HUES64 (cell line): ENCODE measurements at regions not wholly inside any gene's neighbourhood (a gene's known extent, or its start where the extent isn't known, plus 50 kb on each side); places are given as distances from the start of the nearest gene placed in this dataset.

Experiments used
- H3K27ac ChIP-seq: 2 replicates; pipeline ENCODE4 v1.7.0; 2013; ENCODE audit warnings: low read depth, low read length, inconsistent platforms
- H3K27me3 ChIP-seq: 2 replicates; pipeline ENCODE4 v1.6.1; 2013; ENCODE audit warnings: mild to moderate bottlenecking, low read length; ENCODE audit not compliant: insufficient read depth
- H3K36me3 ChIP-seq: 2 replicates; pipeline ENCODE4 v1.6.1; 2013; ENCODE audit warnings: mild to moderate bottlenecking, low read length; ENCODE audit not compliant: insufficient read depth
- H3K4me1 ChIP-seq: 2 replicates; pipeline ENCODE4 v1.6.1; 2013; ENCODE audit warnings: mild to moderate bottlenecking, low read length, moderate library complexity; ENCODE audit not compliant: insufficient read depth
- H3K4me3 ChIP-seq: 2 replicates; pipeline ENCODE4 v1.5.1; 2013; ENCODE audit warnings: mild to moderate bottlenecking, low read length, moderate library complexity
- H3K9ac ChIP-seq: 2 replicates; pipeline ENCODE4 v1.6.1; 2013; ENCODE audit warnings: mild to moderate bottlenecking, low read depth, low read length
- H3K9me3 ChIP-seq: 2 replicates; pipeline ENCODE4 v1.6.1; 2013; ENCODE audit warnings: low read depth, low read length; ENCODE audit not compliant: insufficient read depth
- WGBS: fragments of 150-250, 120-280 bp; methylation state at CpG from one replicate; pipeline ENCODE4 v1.1.7; 2013; ENCODE audit warnings: missing lambda C conversion rate; 5-methylcytosine and 5-hydroxymethylcytosine counted together

- Histone ChIP-seq H3K27me3 (no peaks in the 10 kb centered on the region), H3K4me3 (no peak overlapping the region), H3K27ac (no peak overlapping the region), H3K9ac (no peak overlapping the region), H3K36me3 (no peaks in the 10 kb centered on the region), H3K4me1 (peaks cover 19% of the 10 kb centered on the region; the same call in 1 of the 2 replicates), H3K9me3 (peaks cover 13% of the 10 kb centered on the region; the same call in 1 of the 2 replicates)
These were observed 1370.3 kb upstream of the CDH9 start for GRCh38 chr5:28408651-28409050.

GRCh38 chr5:28408186-28408585, 1369.8 kb upstream of the CDH9 start:
- H3K9me3 ChIP-seq = peaks cover 13% of the 10 kb centered on the region; the same call in 1 of the 2 replicates
- peaks cover 24% of the 10 kb centered on the region; the same call in 1 of the 2 replicates for H3K4me1 ChIP-seq
- 96% methylated on average over 3 of the region's 3 CpGs for WGBS

DNA sequence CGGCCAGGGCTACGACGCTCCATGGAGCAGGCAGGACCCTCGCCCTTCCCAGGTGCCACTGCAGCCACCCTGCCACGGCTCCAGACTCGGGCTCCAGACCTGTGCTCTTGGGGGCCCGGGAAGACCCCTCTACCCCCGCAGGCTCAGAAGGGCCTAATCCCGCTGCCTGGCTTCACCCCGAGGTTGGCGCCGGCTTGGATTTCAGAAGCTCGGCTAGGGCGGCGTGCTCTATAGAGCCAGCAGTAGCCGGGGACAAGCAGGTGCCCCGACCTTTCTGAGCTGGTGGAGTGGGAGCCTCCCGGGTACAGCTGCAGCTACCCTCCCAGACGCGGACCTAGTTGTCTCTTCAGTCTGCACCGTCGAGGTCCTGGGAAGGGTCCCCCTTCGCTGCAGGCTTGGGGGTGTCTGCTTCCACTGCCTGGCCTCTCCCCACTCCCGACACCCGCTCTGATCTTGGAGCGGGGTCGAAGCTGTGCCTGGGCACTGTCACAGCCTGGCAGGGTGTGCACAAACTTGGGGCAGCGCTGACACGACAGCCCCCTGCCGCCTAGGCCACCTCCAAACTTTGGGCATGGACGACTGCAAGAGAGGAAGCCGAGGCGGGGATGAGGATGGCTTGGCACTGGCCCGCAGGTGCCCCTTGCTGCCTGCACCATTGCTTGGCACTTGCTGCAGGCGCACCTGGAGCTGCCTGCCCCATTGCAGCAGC, 1366.1 kb upstream of the CDH9 start:
- 96% methylated on average over 35 of the region's 35 CpGs for WGBS
- Histone ChIP-seq H3K9me3 (peaks cover 7% of the 10 kb centered on the region; the same call in 1 of the 2 replicates), H3K4me1 (peaks cover 36% of the 10 kb centered on the region; the same call in 1 of the 2 replicates), H3K27me3 (no peaks in the 10 kb centered on the region), H3K9ac (no peak overlapping the region), H3K36me3 (no peaks in the 10 kb centered on the region), H3K4me3 (no peak overlapping the region), H3K27ac (no peak overlapping the region)

More at GRCh38 chr5:28408186-28408585, 1369.8 kb upstream of the CDH9 start:
- Histone ChIP-seq H3K9ac (no peak overlapping the region), H3K27me3 (no peaks in the 10 kb centered on the region), H3K27ac (no peak overlapping the region), H3K4me3 (no peak overlapping the region), H3K36me3 (no peaks in the 10 kb centered on the region)

- H3K9ac ChIP-seq = no peak overlapping the region
- H3K4me1 ChIP-seq = peaks cover 36% of the 10 kb centered on the region; the same call in 1 of the 2 replicates
- H3K27ac ChIP-seq = no peak overlapping the region
- H3K27me3 ChIP-seq = no peaks in the 10 kb centered on the region
- WGBS = 84% methylated on average over 5 of the region's 5 CpGs
- no peak overlapping the region for H3K4me3 ChIP-seq
- peaks cover 5% of the 10 kb centered on the region; the same call in 1 of the 2 replicates for H3K9me3 ChIP-seq
- no peaks in the 10 kb centered on the region for H3K36me3 ChIP-seq
These were observed 1365.5 kb upstream of the CDH9 start for GRCh38 chr5:28403846-28404245.

GRCh38 chr5:28402590-28403301, 1364.4 kb upstream of the CDH9 start:
- Histone ChIP-seq H3K9me3 (no peaks in the 10 kb centered on the region), H3K4me1 (peaks cover 44% of the 10 kb centered on the region; the same call in 1 of the 2 replicates), H3K4me3 (no peak overlapping the region), H3K36me3 (no peaks in the 10 kb centered on the region), H3K9ac (no peak overlapping the region), H3K27ac (no peak overlapping the region), H3K27me3 (no peaks in the 10 kb centered on the region)
- 88% methylated on average over 3 of the region's 3 CpGs for WGBS

GRCh38 chr5:28400076-28400475, 1361.7 kb upstream of the CDH9 start:
- H3K27me3 ChIP-seq = no peaks in the 10 kb centered on the region
- no peak overlapping the region for H3K4me3 ChIP-seq
- H3K9ac ChIP-seq = no peak overlapping the region
- WGBS = 95% methylated on average over 2 of the region's 2 CpGs
- no peak overlapping the region for H3K27ac ChIP-seq
- H3K9me3 ChIP-seq = no peaks in the 10 kb centered on the region
- H3K36me3 ChIP-seq = no peaks in the 10 kb centered on the region
- H3K4me1 ChIP-seq = peaks cover 37% of the 10 kb centered on the region

DNA sequence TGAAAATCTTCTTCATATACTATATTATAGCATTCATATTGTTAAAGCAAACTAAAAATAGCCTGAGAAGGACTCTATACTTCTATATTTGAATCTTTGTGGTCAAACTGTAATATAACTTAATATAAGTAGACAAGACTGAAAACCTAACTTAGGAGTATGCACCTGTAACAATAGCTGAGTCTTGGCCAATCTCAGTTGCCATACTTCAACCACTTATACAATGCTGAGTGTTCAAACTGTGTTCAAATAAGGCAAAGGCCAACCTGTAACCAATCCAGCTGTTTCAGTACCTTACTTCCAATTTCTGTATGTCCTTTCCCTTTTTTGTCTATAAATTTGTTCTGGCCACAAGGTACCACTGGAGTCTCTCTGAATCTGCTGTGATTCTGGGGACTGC, 1360.8 kb upstream of the CDH9 start:
- no peaks in the 10 kb centered on the region for H3K36me3 ChIP-seq
- H3K4me3 ChIP-seq = no peak overlapping the region
- H3K4me1 ChIP-seq = peaks cover 39% of the 10 kb centered on the region
- no peaks in the 10 kb centered on the region for H3K9me3 ChIP-seq
- H3K27me3 ChIP-seq = no peaks in the 10 kb centered on the region
- no peak overlapping the region for H3K9ac ChIP-seq
- H3K27ac ChIP-seq = no peak overlapping the region

DNA sequence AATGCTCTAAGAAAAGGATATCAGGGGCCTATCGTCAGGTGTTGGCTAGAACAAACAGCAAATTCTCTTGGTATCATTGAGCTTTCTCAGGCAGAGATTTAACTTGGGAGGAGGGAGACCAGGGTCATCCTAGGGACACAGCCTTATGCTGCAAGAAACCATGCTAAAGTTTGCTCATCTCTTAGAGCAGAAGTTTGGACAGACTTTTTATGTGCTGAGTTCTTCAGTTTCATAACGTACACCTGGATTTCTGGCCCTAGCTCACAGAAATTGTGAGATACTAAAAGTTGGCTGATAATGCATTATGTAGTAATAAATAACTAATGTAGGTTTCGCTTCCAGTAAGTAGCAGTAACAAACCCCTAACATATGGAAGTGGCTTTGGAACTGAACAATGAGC, 1359.8 kb upstream of the CDH9 start:
- peak overlapping the region; percentile 65; the same call in 1 of the 2 replicates for H3K27ac ChIP-seq
- 73% methylated on average over 2 of the region's 3 CpGs for WGBS

DNA sequence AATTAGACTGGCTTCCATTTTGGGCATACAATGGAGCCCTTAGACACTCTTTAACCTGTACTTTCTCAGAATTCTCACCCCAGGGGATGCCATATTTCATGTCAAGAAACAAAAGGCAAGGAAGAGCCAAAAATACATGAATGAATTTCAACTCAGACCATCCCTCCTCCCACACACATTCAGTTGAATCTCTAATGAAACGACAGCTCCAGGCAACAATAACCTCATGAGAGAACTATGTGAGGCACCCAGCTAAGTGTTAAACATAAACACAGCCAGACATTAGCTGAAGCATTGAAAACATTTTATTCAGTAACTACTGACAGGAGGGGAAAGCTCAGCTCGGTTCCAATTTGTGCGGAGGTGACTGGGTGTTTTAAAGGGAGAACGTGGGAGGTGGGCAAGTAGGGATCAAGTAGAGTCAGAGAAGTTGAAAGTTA, 1359.1 kb upstream of the CDH9 start:
- H3K4me1 ChIP-seq = peaks cover 32% of the 10 kb centered on the region
- H3K4me3 ChIP-seq = no peak overlapping the region
- H3K9ac ChIP-seq = no peak overlapping the region
- no peaks in the 10 kb centered on the region for H3K9me3 ChIP-seq
- WGBS = 19% methylated on average over 4 of the region's 4 CpGs
- H3K27me3 ChIP-seq = no peaks in the 10 kb centered on the region
- H3K36me3 ChIP-seq = no peaks in the 10 kb centered on the region
- H3K27ac ChIP-seq = peak overlapping the region; percentile 65

More for the DNA sequence above, 1359.8 kb upstream of the CDH9 start:
- H3K9ac ChIP-seq = no peak overlapping the region
- no peak overlapping the region for H3K4me3 ChIP-seq
- no peaks in the 10 kb centered on the region for H3K27me3 ChIP-seq
- peaks cover 36% of the 10 kb centered on the region for H3K4me1 ChIP-seq
- H3K9me3 ChIP-seq = no peaks in the 10 kb centered on the region
- no peaks in the 10 kb centered on the region for H3K36me3 ChIP-seq

GRCh38 chr5:28391277-28391676, 1352.9 kb upstream of the CDH9 start:
- no peaks in the 10 kb centered on the region for H3K36me3 ChIP-seq
- peaks cover 30% of the 10 kb centered on the region for H3K4me1 ChIP-seq
- peak overlapping the region; percentile 70; the same call in 1 of the 2 replicates for H3K27ac ChIP-seq
- no peaks in the 10 kb centered on the region for H3K27me3 ChIP-seq
- no peak overlapping the region for H3K4me3 ChIP-seq
- 44% methylated on average over 1 of the region's 1 CpG for WGBS
- no peaks in the 10 kb centered on the region for H3K9me3 ChIP-seq
- no peak overlapping the region for H3K9ac ChIP-seq

GRCh38 chr5:28390341-28390740, 1352.0 kb upstream of the CDH9 start:
- Histone ChIP-seq H3K27me3 (no peaks in the 10 kb centered on the region), H3K9ac (no peak overlapping the region), H3K27ac (peak overlapping the region; percentile 70; the same call in 1 of the 2 replicates), H3K9me3 (no peaks in the 10 kb centered on the region), H3K4me3 (no peak overlapping the region), H3K4me1 (peaks cover 30% of the 10 kb centered on the region), H3K36me3 (no peaks in the 10 kb centered on the region)
- WGBS = 14% methylated on average over 1 of the region's 1 CpG
